Neural cell (in vitro differentiated cells): ENCODE measurements at regions not wholly inside any gene's neighbourhood (a gene's known extent, or its start where the extent isn't known, plus 50 kb on each side); places are given as distances from the start of the nearest gene placed in this dataset.

Experiments used
- H2AFZ ChIP-seq: fragments of 200-600, 300-800 bp; sonication (generic), shearing (Covaris generic); 2 replicates; pipeline ENCODE4 v1.6.0; 2014; ENCODE audit warnings: low read depth, mild to moderate bottlenecking, antibody characterized with exemption, low read length, moderate library complexity
- H3F3A ChIP-seq: fragments of 200-600 bp; shearing (Covaris generic); 2 replicates; pipeline ENCODE4 v1.6.1; 2016; ENCODE audit warnings: mild to moderate bottlenecking, moderate library complexity, mixed read lengths, antibody characterized with exemption, low read length; ENCODE audit not compliant: insufficient read depth, poor library complexity, severe bottlenecking
- H3K27ac ChIP-seq: fragments of 200-600, 300-800 bp; sonication (generic), shearing (Covaris generic); 2 replicates; pipeline ENCODE4 v1.5.1; 2014; ENCODE audit warnings: mild to moderate bottlenecking, low read length, moderate library complexity
- H3K27me3 ChIP-seq: fragments of 300-800, 200-600 bp; sonication (generic), shearing (Covaris generic); 2 replicates; pipeline ENCODE4 v1.6.0; 2014; ENCODE audit warnings: mild to moderate bottlenecking, low read depth, low read length, moderate library complexity; ENCODE audit not compliant: insufficient read depth
- H3K36me3 ChIP-seq: fragments of 300-800, 200-600 bp; sonication (generic), shearing (Covaris generic); 2 replicates; pipeline ENCODE4 v1.5.1; 2014; ENCODE audit warnings: mild to moderate bottlenecking, antibody characterized with exemption, low read length, moderate library complexity; ENCODE audit not compliant: insufficient read depth
- H3K4me2 ChIP-seq: fragments of 300-800, 200-600 bp; sonication (generic), shearing (Covaris generic); 2 replicates; pipeline ENCODE4 v1.6.0; 2014; ENCODE audit warnings: mild to moderate bottlenecking, low read length
- H3K4me3 ChIP-seq: fragments of 300-800, 200-600 bp; sonication (generic), shearing (Covaris generic); 2 replicates; pipeline ENCODE4 v1.5.1; 2014; ENCODE audit warnings: mild to moderate bottlenecking, low read length, moderate library complexity
- H3K79me2 ChIP-seq: fragments of 200-600 bp; shearing (Covaris generic); replicated peaks from 2 replicates; pipeline ENCODE4 v1.6.0; 2014; ENCODE audit warnings: mild to moderate bottlenecking, low read length, moderate library complexity; ENCODE audit not compliant: insufficient read depth
- H3K9ac ChIP-seq: fragments of 300-800, 200-600 bp; sonication (generic), shearing (Covaris generic); 2 replicates; pipeline ENCODE4 v1.6.1; 2016; ENCODE audit warnings: mild to moderate bottlenecking, low read length, mixed read lengths
- H3K9me2 ChIP-seq: fragments of 200-600 bp; shearing (Covaris generic); 2 replicates; pipeline ENCODE4 v1.6.1; 2016; ENCODE audit warnings: mild to moderate bottlenecking, low read length, mixed read lengths; ENCODE audit not compliant: insufficient read depth
- H3K9me3 ChIP-seq: fragments of 200-600, 300-800 bp; sonication (generic), shearing (Covaris generic); 2 replicates; pipeline ENCODE4 v1.6.1; 2016; ENCODE audit warnings: mild to moderate bottlenecking, mixed run types, low read length, moderate library complexity, mixed read lengths
- H4K20me1 ChIP-seq: fragments of 200-600 bp; shearing (Covaris generic); 2 replicates; pipeline ENCODE4 v1.6.1; 2016; ENCODE audit warnings: mild to moderate bottlenecking, mixed run types; ENCODE audit not compliant: insufficient read depth
- CTCF ChIP-seq: fragments of 450-650 bp; IDR thresholded peaks from 2 replicates; pipeline ENCODE4 v1.5.1; 2014; ENCODE audit warnings: antibody characterized with exemption, mild to moderate bottlenecking, moderate library complexity; ENCODE audit not compliant: poor library complexity, severe bottlenecking
- EP300 ChIP-seq: fragments of 450-650 bp; conservative IDR thresholded peaks from 2 replicates; pipeline ENCODE4 v1.6.1; 2014; ENCODE audit warnings: antibody characterized with exemption, mild to moderate bottlenecking, moderate library complexity; ENCODE audit not compliant: poor library complexity, severe bottlenecking
- EZH2 ChIP-seq: fragments of 200-600, 300-800 bp; shearing (Covaris generic), sonication (generic); IDR thresholded peaks from 2 replicates; pipeline ENCODE4 v1.6.1; 2014; ENCODE audit warnings: antibody characterized with exemption, low read length, borderline replicate concordance, mild to moderate bottlenecking; ENCODE audit not compliant: insufficient read depth, poor library complexity, severe bottlenecking
- MXI1 ChIP-seq: fragments of 450-650 bp; conservative IDR thresholded peaks from 2 replicates; pipeline ENCODE4 v1.6.1; 2014; ENCODE audit warnings: antibody characterized with exemption, mild to moderate bottlenecking; ENCODE audit not compliant: poor library complexity, severe bottlenecking
- POLR2AphosphoS5 ChIP-seq: IDR thresholded peaks from 2 replicates; pipeline ENCODE4 v1.6.1; 2012
- RAD21 ChIP-seq: fragments of 450-650 bp; conservative IDR thresholded peaks from 2 replicates; pipeline ENCODE4 v1.6.1; 2014; ENCODE audit warnings: antibody characterized with exemption, mild to moderate bottlenecking, moderate library complexity
- REST ChIP-seq: IDR thresholded peaks from 2 replicates; pipeline ENCODE4 v1.6.1; 2012; ENCODE audit warnings: borderline replicate concordance
- SMC3 ChIP-seq: fragments of 450-650 bp; conservative IDR thresholded peaks from 2 replicates; pipeline ENCODE4 v1.6.1; 2014; ENCODE audit warnings: antibody characterized with exemption, mild to moderate bottlenecking, moderate library complexity; ENCODE audit not compliant: poor library complexity
- TAF1 ChIP-seq: IDR thresholded peaks from 2 replicates; pipeline ENCODE4 v1.6.1; 2012; ENCODE audit warnings: low read depth

DNA sequence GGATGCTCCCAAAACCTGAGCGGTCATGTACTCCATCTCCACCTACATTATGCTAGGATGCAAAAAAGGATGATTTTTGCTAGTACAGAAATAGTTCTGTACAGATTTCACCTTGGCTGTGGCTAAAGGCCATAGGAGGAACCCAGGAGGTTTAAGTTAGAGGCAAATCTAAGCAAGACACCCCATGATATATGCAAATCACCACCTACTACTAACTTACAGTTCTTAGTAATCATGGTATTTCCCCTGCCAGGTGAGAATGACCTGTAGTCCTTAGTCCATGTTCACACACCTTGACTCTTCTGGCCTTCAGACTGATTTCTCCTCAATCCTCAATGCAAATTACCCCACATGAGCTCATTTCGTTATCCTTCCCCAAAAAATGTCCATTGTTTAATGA is 154.2 kb downstream of the IMPG2 start:
- H3K36me3 ChIP-seq: no peaks in the 10 kb centered on the region
- TF ChIP-seq TAF1 (no peak), RAD21 (no peak), SMC3 (no peak), EZH2 (no peak), CTCF (no peak)
- H3F3A ChIP-seq: no peaks in the 10 kb centered on the region
- no peaks in the 10 kb centered on the region for H3K27me3 ChIP-seq
- H4K20me1 ChIP-seq: no peaks in the 10 kb centered on the region
- H3K9me2 ChIP-seq: no peaks in the 10 kb centered on the region
- no peaks in the 10 kb centered on the region for H3K79me2 ChIP-seq
- H2AFZ ChIP-seq: no peak overlapping the region
- no peak overlapping the region for H3K27ac ChIP-seq
- H3K4me2 ChIP-seq: no peak overlapping the region
- no peak overlapping the region for H3K4me3 ChIP-seq
- H3K9me3 ChIP-seq: no peaks in the 10 kb centered on the region
- no peak overlapping the region for H3K9ac ChIP-seq

- no peaks in the 10 kb centered on the region for H3K79me2 ChIP-seq
- H4K20me1 ChIP-seq: no peaks in the 10 kb centered on the region
- no peaks in the 10 kb centered on the region for H3F3A ChIP-seq
- H2AFZ ChIP-seq: no peak overlapping the region
- H3K27ac ChIP-seq: no peak overlapping the region
- TF ChIP-seq RAD21 (no peak), MXI1 (no peak), CTCF (no peak), EP300 (no peak)
- H3K36me3 ChIP-seq: no peaks in the 10 kb centered on the region
- H3K4me2 ChIP-seq: no peak overlapping the region
- H3K9me3 ChIP-seq: no peaks in the 10 kb centered on the region
- H3K27me3 ChIP-seq: no peaks in the 10 kb centered on the region
- no peak overlapping the region for H3K4me3 ChIP-seq
- H3K9me2 ChIP-seq: no peaks in the 10 kb centered on the region
- no peak overlapping the region for H3K9ac ChIP-seq
Measured at GRCh38 chr3:101163554-101163953, 156.8 kb downstream of the IMPG2 start.

DNA sequence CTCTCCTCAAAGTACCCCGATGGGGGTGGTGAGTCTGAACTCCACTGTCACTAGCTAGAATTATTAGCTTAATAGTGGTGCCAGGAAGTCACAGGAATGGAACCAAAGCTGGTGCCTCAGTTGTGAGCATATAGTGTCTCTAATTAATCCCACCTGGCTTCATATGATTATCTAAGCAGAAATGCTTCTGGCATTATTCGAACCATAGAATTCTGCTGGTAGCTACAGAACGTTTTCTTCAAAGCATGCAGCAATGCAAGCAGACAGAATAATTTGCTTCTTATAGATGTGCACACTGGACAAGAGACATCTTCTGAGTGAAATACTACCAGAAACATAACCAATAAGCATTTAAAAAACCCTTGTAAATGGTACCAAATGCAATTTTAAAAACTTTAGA is 160.9 kb downstream of the IMPG2 start:
- no peaks in the 10 kb centered on the region for H3K36me3 ChIP-seq
- no peaks in the 10 kb centered on the region for H3K9me3 ChIP-seq
- TF ChIP-seq SMC3 (no peak), RAD21 (no peak), REST (no peak), POLR2AphosphoS5 (no peak), TAF1 (no peak), EP300 (no peak), EZH2 (no peak)
- H2AFZ ChIP-seq: no peak overlapping the region
- no peaks in the 10 kb centered on the region for H3K9me2 ChIP-seq
- no peak overlapping the region for H3K4me3 ChIP-seq
- H3K27ac ChIP-seq: no peak overlapping the region
- no peak overlapping the region for H3K4me2 ChIP-seq
- no peaks in the 10 kb centered on the region for H3K27me3 ChIP-seq
- no peaks in the 10 kb centered on the region for H4K20me1 ChIP-seq
- no peak overlapping the region for H3K9ac ChIP-seq
- H3K79me2 ChIP-seq: no peaks in the 10 kb centered on the region
- no peaks in the 10 kb centered on the region for H3F3A ChIP-seq
